ENCODE measurements at regions not wholly inside any gene's neighbourhood (a gene's known extent, or its start where the extent isn't known, plus 50 kb on each side); places are given as distances from the start of the nearest gene placed in this dataset.

- TF ChIP-seq EZH2 (IDR thresholded peaks at IDR 0.05; ENCODE audit: borderline replicate concordance, low read depth, low read length, severe bottlenecking) (no peak), CTCF (IDR thresholded peaks at IDR 0.05; ENCODE audit: borderline replicate concordance, extremely low read depth, low read length, poor library complexity, severe bottlenecking) (no peak)
- H3K9me3 ChIP-seq (ENCODE audit: insufficient read depth, low read length, severe bottlenecking), result no peaks in the 10 kb centered on the region
- no peaks in the 10 kb centered on the region for H3K79me2 ChIP-seq (ENCODE audit: insufficient read depth, low read length)
- no peaks in the 10 kb centered on the region for H3K36me3 ChIP-seq (ENCODE audit: insufficient read depth, low read length)
- H2AFZ ChIP-seq (ENCODE audit: low read depth, low read length), result no peak overlapping the region
- H3K9ac ChIP-seq (ENCODE audit: low read depth, low read length), result no peak overlapping the region
- no peaks in the 10 kb centered on the region for H3K27me3 ChIP-seq (ENCODE audit: insufficient read depth, low read length, poor library complexity)
- DNase-seq, result no peak
- H3K4me3 ChIP-seq (ENCODE audit: low read depth in 1 of 2, low read length in 2 of 2), result no peak overlapping the region
- no peak overlapping the region for H3K4me2 ChIP-seq (ENCODE audit: insufficient read depth, low read length)
- H3K27ac ChIP-seq (ENCODE audit: low read length), result no peak overlapping the region
- H3K4me1 ChIP-seq (ENCODE audit: insufficient read depth, low read length), result no peaks in the 10 kb centered on the region
- no peaks in the 10 kb centered on the region for H4K20me1 ChIP-seq (ENCODE audit: insufficient read depth, low read length)
- no peak for ATAC-seq (ENCODE audit: insufficient read depth, low read depth)
Observed at GRCh38 chr2:83015900-83016299, 1443.2 kb downstream of the SUCLG1 start.

- Histone ChIP-seq H2AFZ (ENCODE audit: low read depth, low read length) (no peak overlapping the region), H3K36me3 (ENCODE audit: insufficient read depth, low read length) (no peaks in the 10 kb centered on the region), H3K4me1 (ENCODE audit: insufficient read depth, low read length) (no peaks in the 10 kb centered on the region), H4K20me1 (ENCODE audit: insufficient read depth, low read length) (no peaks in the 10 kb centered on the region), H3K4me2 (ENCODE audit: insufficient read depth, low read length) (no peak overlapping the region), H3K79me2 (ENCODE audit: insufficient read depth, low read length) (no peaks in the 10 kb centered on the region), H3K27ac (ENCODE audit: low read length) (no peak overlapping the region), H3K4me3 (ENCODE audit: low read depth in 1 of 2, low read length in 2 of 2) (no peak overlapping the region), H3K9ac (ENCODE audit: low read depth, low read length) (no peak overlapping the region), H3K27me3 (ENCODE audit: insufficient read depth, low read length, poor library complexity) (no peaks in the 10 kb centered on the region), H3K9me3 (ENCODE audit: insufficient read depth, low read length, severe bottlenecking) (no peaks in the 10 kb centered on the region)
- DNase-seq, result no peak
- no peak for ATAC-seq (ENCODE audit: insufficient read depth, low read depth)
- TF ChIP-seq CTCF (IDR thresholded peaks at IDR 0.05; ENCODE audit: borderline replicate concordance, extremely low read depth, low read length, poor library complexity, severe bottlenecking), result no peak
- no peak for TF ChIP-seq EZH2 (IDR thresholded peaks at IDR 0.05; ENCODE audit: borderline replicate concordance, low read depth, low read length, severe bottlenecking)
Observed at GRCh38 chr2:83015035-83015715, 1443.9 kb downstream of the SUCLG1 start.

GRCh38 chr2:83014462-83014861 is 1444.6 kb downstream of the SUCLG1 start:
- no peak for TF ChIP-seq CTCF (IDR thresholded peaks at IDR 0.05; ENCODE audit: borderline replicate concordance, extremely low read depth, low read length, poor library complexity, severe bottlenecking)
- ATAC-seq (ENCODE audit: insufficient read depth, low read depth), result no peak

More at GRCh38 chr2:83014462-83014861, 1444.6 kb downstream of the SUCLG1 start:
- H3K9me3 ChIP-seq (ENCODE audit: insufficient read depth, low read length, severe bottlenecking), result no peaks in the 10 kb centered on the region
- H2AFZ ChIP-seq (ENCODE audit: low read depth, low read length), result no peak overlapping the region
- H3K9ac ChIP-seq (ENCODE audit: low read depth, low read length), result no peak overlapping the region
- H3K36me3 ChIP-seq (ENCODE audit: insufficient read depth, low read length), result no peaks in the 10 kb centered on the region
- no peaks in the 10 kb centered on the region for H3K4me1 ChIP-seq (ENCODE audit: insufficient read depth, low read length)
- H4K20me1 ChIP-seq (ENCODE audit: insufficient read depth, low read length), result no peaks in the 10 kb centered on the region
- no peaks in the 10 kb centered on the region for H3K27me3 ChIP-seq (ENCODE audit: insufficient read depth, low read length, poor library complexity)
- H3K4me3 ChIP-seq (ENCODE audit: low read depth in 1 of 2, low read length in 2 of 2), result no peak overlapping the region
- no peak overlapping the region for H3K4me2 ChIP-seq (ENCODE audit: insufficient read depth, low read length)
- no peaks in the 10 kb centered on the region for H3K79me2 ChIP-seq (ENCODE audit: insufficient read depth, low read length)
- no peak overlapping the region for H3K27ac ChIP-seq (ENCODE audit: low read length)
- no peak for DNase-seq
